GM19238 (cell line): ENCODE measurements at regions not wholly inside any gene's neighbourhood (a gene's known extent, or its start where the extent isn't known, plus 50 kb on each side); places are given as distances from the start of the nearest gene placed in this dataset.

Experiments
- DNase-seq: peaks from one replicate; pipeline ENCODE4 v3.0.0; 2011; ENCODE audit warnings: low spot score; ENCODE audit not compliant: insufficient read length

GRCh38 chr3:115325539-115325938 lies 178.5 kb upstream of the ZBTB20 start:
- DNase-seq = no peak

- DNase-seq = no peak
Observed at GRCh38 chr3:115330430-115330829, 183.3 kb upstream of the ZBTB20 start.

- DNase-seq = no peak
Observed at GRCh38 chr3:115332998-115333397, 185.9 kb upstream of the ZBTB20 start.

- DNase-seq = no peak
Observed at GRCh38 chr3:115336836-115337235, 189.7 kb upstream of the ZBTB20 start.

- no peak for DNase-seq
Observed at GRCh38 chr3:115340586-115340985, 193.5 kb upstream of the ZBTB20 start.

- no peak for DNase-seq
Observed at GRCh38 chr3:115341208-115341607, 194.1 kb upstream of the ZBTB20 start.

- DNase-seq = no peak
Observed at GRCh38 chr3:115347737-115348136, 200.6 kb upstream of the ZBTB20 start.

GRCh38 chr3:115348412-115348811 lies 201.3 kb upstream of the ZBTB20 start:
- no peak for DNase-seq

- no peak for DNase-seq
Observed at GRCh38 chr3:115348951-115349745, 202.1 kb upstream of the ZBTB20 start.

GRCh38 chr3:115350606-115351005 lies 203.5 kb upstream of the ZBTB20 start:
- DNase-seq = no peak

GRCh38 chr3:115351193-115351592 lies 204.1 kb upstream of the ZBTB20 start:
- DNase-seq = no peak

- no peak for DNase-seq
Observed at GRCh38 chr3:115354010-115354409, 206.9 kb upstream of the ZBTB20 start.

GRCh38 chr3:115357456-115357855 lies 210.4 kb upstream of the ZBTB20 start:
- no peak for DNase-seq

GRCh38 chr3:115359536-115359935 lies 212.4 kb upstream of the ZBTB20 start:
- DNase-seq = peak; percentile 9

GRCh38 chr3:115361806-115362205 lies 214.7 kb upstream of the ZBTB20 start:
- no peak for DNase-seq

GRCh38 chr3:115363071-115363470 lies 216.0 kb upstream of the ZBTB20 start:
- no peak for DNase-seq

- DNase-seq = no peak
Observed at GRCh38 chr3:115369021-115369420, 221.9 kb upstream of the ZBTB20 start.

- no peak for DNase-seq
Observed at GRCh38 chr3:115375362-115375761, 228.3 kb upstream of the ZBTB20 start.

GRCh38 chr3:115380883-115381572 lies 233.9 kb upstream of the ZBTB20 start:
- no peak for DNase-seq

- DNase-seq = no peak
Observed at GRCh38 chr3:115381573-115381912, 234.5 kb upstream of the ZBTB20 start.

- no peak for DNase-seq
Observed at GRCh38 chr3:115381931-115382330, 234.8 kb upstream of the ZBTB20 start.

GRCh38 chr3:115384381-115384780 lies 237.3 kb upstream of the ZBTB20 start:
- DNase-seq = no peak
